Body of pancreas (tissue), 4 donors: ENCODE measurements at regions not wholly inside any gene's neighbourhood (a gene's known extent, or its start where the extent isn't known, plus 50 kb on each side); places are given as distances from the start of the nearest gene placed in this dataset.

Experiments
- ATAC-seq: fragments of 150-250 bp; one replicate; pipeline ENCODE4 v1.9.1; 2016
- DNase-seq, 4 donors: peaks; one replicate each; pipeline ENCODE4 v3.0.0-alpha.2; 2019
- H3K27ac ChIP-seq, 4 donors: fragments of 200-600 bp; sonication (generic); 1 replicate in 3 of 4; 2 replicates in 1 of 4; pipeline versions ENCODE4 v1.5.1 to v1.6.1; 2016 to 2019; ENCODE audit warnings: mild to moderate bottlenecking in 1 of 4, mixed read lengths in 1 of 4, moderate library complexity in 1 of 4
- H3K27me3 ChIP-seq, 2 donors: fragments of 200-600 bp; sonication (generic); one replicate each; pipeline ENCODE4 v1.6.0; 2016; ENCODE audit warnings: mild to moderate bottlenecking in 1 of 2
- H3K36me3 ChIP-seq, 2 donors: fragments of 200-600 bp; sonication (generic); replicated peaks in 1 of 2; 2 replicates each; pipeline ENCODE4 v1.5.1; 2016; ENCODE audit warnings: low read depth in 2 of 2; ENCODE audit not compliant: insufficient read depth in 1 of 2
- H3K4me1 ChIP-seq: fragments of 200-600 bp; sonication (generic); one replicate; pipeline ENCODE4 v1.6.0; 2016
- H3K4me3 ChIP-seq, 2 donors: fragments of 200-600 bp; sonication (generic); 1 replicate in 1 of 2; 2 replicates in 1 of 2; pipeline ENCODE4 v1.5.1; 2016 to 2019
- H3K9me3 ChIP-seq, 3 donors: fragments of 200-600 bp; sonication (generic); 1 replicate in 2 of 3; 2 replicates in 1 of 3; pipeline ENCODE4 v1.5.1; 2016
- CTCF ChIP-seq, 7 experiments: fragments of 450-650 bp in 4 of 7; fragments of 200-600 bp in 3 of 7; sonication (generic) in 3 of 7; IDR thresholded peaks; one replicate each; pipeline ENCODE4 v1.5.1; 2016 to 2019; ENCODE audit warnings: antibody characterized with exemption in 7 of 7
- POLR2A ChIP-seq, 3 donors: fragments of 450-650 bp; IDR thresholded peaks; one replicate each; pipeline ENCODE4 v1.6.1; 2016; ENCODE audit warnings: antibody characterized with exemption in 3 of 3, mild to moderate bottlenecking in 2 of 3
- WGBS, 2 donors: methylation state at CpG; one replicate each; pipeline ENCODE4 v1.1.5; 2017; 5-methylcytosine and 5-hydroxymethylcytosine counted together
- intact Hi-C: fragments of 100-400 bp; cut with DNase I; formaldehyde crosslinking; loops from one replicate; pipeline ENCODE4 v1.15.1; 2023

DNA sequence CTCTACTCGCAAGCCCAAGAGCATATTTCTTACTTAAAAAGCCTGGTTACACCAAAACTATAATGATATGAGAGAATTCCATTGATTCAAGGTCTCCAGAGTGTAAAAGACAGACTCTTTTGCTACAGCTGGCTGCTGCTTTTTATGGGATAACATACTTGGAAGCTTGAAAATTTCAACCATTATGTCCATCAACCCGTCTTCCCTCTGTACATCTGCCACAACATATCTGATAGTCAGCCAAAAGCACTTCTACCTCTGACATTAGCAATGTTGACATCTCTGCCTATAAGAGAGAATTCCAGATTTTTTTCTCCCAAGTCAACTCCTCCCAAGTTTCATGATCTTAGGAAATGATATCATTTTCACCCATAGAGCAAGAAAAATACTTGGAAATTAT is 54.4 kb upstream of the IQCM start:
- H3K9me3 ChIP-seq = no peaks in the 10 kb centered on the region
- no peaks in the 10 kb centered on the region for H3K36me3 ChIP-seq
- intact Hi-C loops = no loop called here
- no peaks in the 10 kb centered on the region for H3K4me1 ChIP-seq
- H3K27me3 ChIP-seq = no peaks in the 10 kb centered on the region
- DNase-seq (no peak), ATAC-seq (no peak)
- no peak overlapping the region for H3K27ac ChIP-seq
- WGBS, 2 donors = 58 to 71% methylated on average over 2 of the region's 2 CpGs
- H3K4me3 ChIP-seq = no peak overlapping the region
- TF ChIP-seq CTCF (IDR thresholded peaks at IDR 0.05) (no peak), POLR2A (IDR thresholded peaks at IDR 0.05) (no peak)

- TF ChIP-seq POLR2A (IDR thresholded peaks at IDR 0.05) (no peak), CTCF (IDR thresholded peaks at IDR 0.05) (no peak)
- intact Hi-C loops = no loop called here
Observed at GRCh38 chr4:149881744-149882143, 66.1 kb upstream of the IQCM start.

GRCh38 chr4:149882251-149882650 is 66.6 kb upstream of the IQCM start:
- TF ChIP-seq CTCF (IDR thresholded peaks at IDR 0.05) = no peak
- no peaks in the 10 kb centered on the region for H3K4me1 ChIP-seq
- H3K27ac ChIP-seq = no peak overlapping the region
- 56 to 61% methylated on average over 1 of the region's 1 CpG for WGBS, 2 donors
- no peak for ATAC-seq
- intact Hi-C loops = no loop called here
- no peaks in the 10 kb centered on the region for H3K9me3 ChIP-seq
- no peaks in the 10 kb centered on the region for H3K27me3 ChIP-seq
- DNase-seq = no peak
- H3K4me3 ChIP-seq = no peak overlapping the region
- H3K36me3 ChIP-seq = no peaks in the 10 kb centered on the region

More at GRCh38 chr4:149881744-149882143, 66.1 kb upstream of the IQCM start:
- H3K36me3 ChIP-seq = no peaks in the 10 kb centered on the region
- no peaks in the 10 kb centered on the region for H3K4me1 ChIP-seq
- 51 to 54% methylated on average over 1 of the region's 1 CpG for WGBS, 2 donors
- ATAC-seq (no peak), DNase-seq (no peak)
- H3K27ac ChIP-seq = no peak overlapping the region
- no peaks in the 10 kb centered on the region for H3K9me3 ChIP-seq
- H3K4me3 ChIP-seq = no peak overlapping the region
- no peaks in the 10 kb centered on the region for H3K27me3 ChIP-seq

DNA sequence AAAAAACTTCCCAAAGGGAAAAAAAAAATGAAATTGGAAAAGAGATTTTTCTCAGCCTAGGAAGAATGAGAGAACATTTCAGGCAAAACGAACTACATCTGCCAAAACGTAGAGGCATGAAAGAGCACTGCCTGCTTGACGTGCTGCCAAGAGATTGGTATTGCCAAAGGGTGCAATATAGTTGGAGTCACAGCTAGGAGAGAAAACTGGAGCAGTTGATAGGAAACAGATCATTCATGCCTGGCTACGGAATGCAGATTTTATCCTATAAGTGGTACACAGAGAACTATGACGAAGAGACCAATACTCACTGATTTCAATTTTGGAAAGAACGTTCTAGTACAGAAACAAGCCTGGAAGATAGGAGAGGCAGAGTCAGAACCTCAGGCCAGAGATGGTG is 68.4 kb upstream of the IQCM start:
- no peaks in the 10 kb centered on the region for H3K4me1 ChIP-seq
- no peak overlapping the region for H3K27ac ChIP-seq
- no peaks in the 10 kb centered on the region for H3K36me3 ChIP-seq
- TF ChIP-seq POLR2A (IDR thresholded peaks at IDR 0.05) (no peak), CTCF (IDR thresholded peaks at IDR 0.05) (no peak)
- no peaks in the 10 kb centered on the region for H3K9me3 ChIP-seq
- no peak overlapping the region for H3K4me3 ChIP-seq
- 32 to 37% methylated on average over 6 of the region's 6 CpGs for WGBS, 2 donors
- intact Hi-C loops = no loop called here
- DNase-seq (peak in 1 of 4 donors; percentile 6), ATAC-seq (no peak)
- no peaks in the 10 kb centered on the region for H3K27me3 ChIP-seq

DNA sequence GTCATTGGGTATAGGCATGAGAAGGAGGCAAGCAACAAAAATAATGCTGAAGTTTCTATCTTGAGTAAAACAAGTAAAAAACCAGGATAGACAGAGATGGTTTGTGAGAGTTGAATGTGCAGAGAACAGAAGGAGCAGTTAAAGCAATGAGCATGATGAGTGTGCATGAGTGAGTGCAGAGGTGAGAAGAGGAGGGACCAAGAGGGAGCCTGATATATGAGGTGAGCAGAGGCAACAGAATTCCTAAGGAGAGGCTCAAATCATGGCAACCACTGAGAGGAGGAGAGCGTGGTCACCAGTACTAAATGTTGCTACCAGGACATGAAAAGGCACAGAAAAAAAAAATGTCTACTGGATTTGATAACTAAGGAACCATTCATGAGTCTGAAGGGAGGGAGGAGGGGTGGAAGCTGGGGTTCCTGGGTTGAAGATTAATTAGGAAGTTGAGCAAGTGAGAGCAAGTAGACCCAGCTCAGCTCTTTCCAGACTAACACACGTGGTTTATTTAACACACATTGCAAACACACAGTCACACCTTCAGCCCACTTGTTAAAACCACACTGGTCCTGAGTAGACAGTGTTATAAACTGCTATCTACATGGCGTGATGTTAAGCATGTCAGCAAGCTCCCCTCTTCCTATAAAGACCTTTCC is 69.0 kb upstream of the IQCM start:
- H3K9me3 ChIP-seq = no peaks in the 10 kb centered on the region
- H3K4me1 ChIP-seq = no peaks in the 10 kb centered on the region
- no peak overlapping the region for H3K27ac ChIP-seq
- intact Hi-C loops = no loop called here
- DNase-seq (no peak), ATAC-seq (no peak)
- no peak overlapping the region for H3K4me3 ChIP-seq
- WGBS, 2 donors = 41 to 44% methylated on average over 3 of the region's 3 CpGs
- no peaks in the 10 kb centered on the region for H3K36me3 ChIP-seq
- H3K27me3 ChIP-seq = no peaks in the 10 kb centered on the region
- TF ChIP-seq POLR2A (IDR thresholded peaks at IDR 0.05) = no peak
- no peak for TF ChIP-seq CTCF (IDR thresholded peaks at IDR 0.05)
